Glutamatergic neuron (in vitro differentiated cells): ENCODE measurements at regions not wholly inside any gene's neighbourhood (a gene's known extent, or its start where the extent isn't known, plus 50 kb on each side); places are given as distances from the start of the nearest gene placed in this dataset.

Experiments used
- DNase-seq: peaks from one replicate; pipeline ENCODE4 v3.0.0; 2022
- H3K27ac Mint-ChIP-seq: one replicate; pipeline ENCODE4 v1.8.0; 2020; ENCODE audit warnings: mild to moderate bottlenecking, mixed read lengths, inconsistent platforms; ENCODE audit not compliant: unreplicated experiment
- H3K27me3 Mint-ChIP-seq: one replicate; pipeline ENCODE4 v1.8.0; 2020; ENCODE audit warnings: mild to moderate bottlenecking, moderate library complexity, mixed read lengths, inconsistent platforms; ENCODE audit not compliant: unreplicated experiment
- H3K36me3 Mint-ChIP-seq: one replicate; pipeline ENCODE4 v1.8.0; 2020; ENCODE audit warnings: mild to moderate bottlenecking, mixed read lengths, inconsistent platforms; ENCODE audit not compliant: unreplicated experiment
- H3K4me1 Mint-ChIP-seq: one replicate; pipeline ENCODE4 v1.8.0; 2020; ENCODE audit warnings: mild to moderate bottlenecking, low read depth, mixed read lengths, inconsistent platforms; ENCODE audit not compliant: unreplicated experiment
- H3K4me3 Mint-ChIP-seq: one replicate; pipeline ENCODE4 v1.8.0; 2020; ENCODE audit warnings: mild to moderate bottlenecking, mixed read lengths, inconsistent platforms; ENCODE audit not compliant: unreplicated experiment
- H3K9me3 Mint-ChIP-seq: one replicate; pipeline ENCODE4 v1.8.0; 2020; ENCODE audit warnings: mild to moderate bottlenecking, moderate library complexity, mixed read lengths, inconsistent platforms; ENCODE audit not compliant: unreplicated experiment
- TF ChIP-seq, protein P1 (sequence below): fragments of 200-600 bp; sonication (generic); IDR thresholded peaks from one replicate; pipeline ENCODE4 v1.5.0; 2021; ENCODE audit not compliant: partially characterized antibody, unreplicated experiment

DNA sequence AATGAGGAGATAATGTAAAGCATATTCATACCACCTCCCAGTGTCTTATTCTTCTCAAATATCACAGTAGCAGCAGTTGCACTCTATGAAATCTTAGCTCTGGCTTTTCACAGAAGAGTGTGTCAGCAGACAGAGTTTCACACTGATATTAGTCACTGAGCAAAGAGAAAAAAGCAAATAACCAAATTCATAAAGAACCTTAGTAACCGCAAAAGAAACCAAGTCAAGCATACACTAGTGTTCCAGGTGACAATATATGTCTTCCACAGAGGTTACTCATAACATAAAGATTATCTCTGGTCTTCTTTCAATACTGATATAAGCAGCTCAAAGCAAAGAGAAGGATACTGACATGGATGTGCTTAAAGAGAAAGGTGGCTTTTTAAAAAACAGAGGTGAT, 181.7 kb upstream of the EDNRA start:
- H3K9me3 Mint-ChIP-seq, result no peaks in the 10 kb centered on the region
- DNase-seq, result no peak
- no peaks in the 10 kb centered on the region for H3K36me3 Mint-ChIP-seq
- no peaks in the 10 kb centered on the region for H3K27me3 Mint-ChIP-seq
- no peak overlapping the region for H3K4me3 Mint-ChIP-seq
- TF ChIP-seq, protein P1, sequence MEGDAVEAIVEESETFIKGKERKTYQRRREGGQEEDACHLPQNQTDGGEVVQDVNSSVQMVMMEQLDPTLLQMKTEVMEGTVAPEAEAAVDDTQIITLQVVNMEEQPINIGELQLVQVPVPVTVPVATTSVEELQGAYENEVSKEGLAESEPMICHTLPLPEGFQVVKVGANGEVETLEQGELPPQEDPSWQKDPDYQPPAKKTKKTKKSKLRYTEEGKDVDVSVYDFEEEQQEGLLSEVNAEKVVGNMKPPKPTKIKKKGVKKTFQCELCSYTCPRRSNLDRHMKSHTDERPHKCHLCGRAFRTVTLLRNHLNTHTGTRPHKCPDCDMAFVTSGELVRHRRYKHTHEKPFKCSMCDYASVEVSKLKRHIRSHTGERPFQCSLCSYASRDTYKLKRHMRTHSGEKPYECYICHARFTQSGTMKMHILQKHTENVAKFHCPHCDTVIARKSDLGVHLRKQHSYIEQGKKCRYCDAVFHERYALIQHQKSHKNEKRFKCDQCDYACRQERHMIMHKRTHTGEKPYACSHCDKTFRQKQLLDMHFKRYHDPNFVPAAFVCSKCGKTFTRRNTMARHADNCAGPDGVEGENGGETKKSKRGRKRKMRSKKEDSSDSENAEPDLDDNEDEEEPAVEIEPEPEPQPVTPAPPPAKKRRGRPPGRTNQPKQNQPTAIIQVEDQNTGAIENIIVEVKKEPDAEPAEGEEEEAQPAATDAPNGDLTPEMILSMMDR, result no peak
- no peak overlapping the region for H3K27ac Mint-ChIP-seq
- H3K4me1 Mint-ChIP-seq, result no peaks in the 10 kb centered on the region

DNA sequence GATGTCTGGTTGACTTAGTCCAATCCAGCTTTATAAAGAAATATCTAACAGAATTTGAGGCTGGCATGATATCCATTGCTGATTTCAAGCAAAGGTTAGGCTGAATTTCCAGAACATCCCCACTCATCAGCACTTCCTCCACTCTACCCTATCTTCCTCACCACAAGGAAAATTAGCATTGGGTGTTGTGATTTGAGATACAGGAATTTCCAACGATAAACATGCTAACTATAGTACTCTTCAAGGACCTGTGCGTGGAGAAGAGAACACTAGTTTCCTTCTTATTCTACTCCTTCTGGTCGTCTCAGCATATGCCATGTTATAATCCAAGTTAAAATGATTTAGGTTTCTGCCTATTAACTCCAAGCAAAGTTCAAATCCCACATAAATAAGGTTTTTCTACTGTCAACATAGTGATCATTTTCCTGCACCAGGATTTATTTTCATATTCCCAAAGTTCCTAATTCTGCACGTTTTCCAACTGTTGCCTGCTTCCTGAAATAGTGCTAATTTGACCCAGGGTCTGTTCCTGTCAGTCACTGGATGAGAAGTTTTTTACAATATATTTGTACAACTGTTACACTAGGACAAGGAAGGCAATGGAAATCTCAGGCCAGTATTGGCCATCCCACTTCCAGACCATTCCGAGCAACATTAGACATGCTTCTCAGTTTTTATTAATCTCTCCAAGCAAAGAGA, 177.6 kb upstream of the EDNRA start:
- no peak overlapping the region for H3K27ac Mint-ChIP-seq
- no peaks in the 10 kb centered on the region for H3K4me1 Mint-ChIP-seq
- no peaks in the 10 kb centered on the region for H3K36me3 Mint-ChIP-seq
- TF ChIP-seq, protein P1, result no peak
- no peak for DNase-seq
- no peaks in the 10 kb centered on the region for H3K27me3 Mint-ChIP-seq
- peaks cover 1% of the 10 kb centered on the region for H3K9me3 Mint-ChIP-seq
- no peak overlapping the region for H3K4me3 Mint-ChIP-seq

DNA sequence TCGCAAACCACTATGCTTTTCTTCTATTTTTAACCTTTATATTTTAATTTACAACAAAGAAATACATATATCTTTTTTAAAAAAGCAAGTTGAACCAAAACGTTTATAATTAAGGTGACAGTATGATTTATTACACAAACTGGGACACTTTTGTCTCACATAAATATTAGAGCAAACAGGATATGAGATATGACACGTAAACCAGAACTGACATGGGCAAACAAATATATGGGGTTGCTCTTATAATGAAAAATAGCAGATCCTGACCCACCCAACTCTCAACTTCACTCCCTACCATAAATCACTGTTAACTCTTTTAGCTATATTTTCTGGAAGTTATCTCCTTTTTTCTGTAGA, 177.0 kb upstream of the EDNRA start:
- TF ChIP-seq, protein P1, result no peak
- DNase-seq, result no peak
- Mint-ChIP-seq H3K4me1 (no peaks in the 10 kb centered on the region), H3K27ac (no peak overlapping the region), H3K4me3 (no peak overlapping the region), H3K27me3 (no peaks in the 10 kb centered on the region), H3K9me3 (peaks cover 1% of the 10 kb centered on the region), H3K36me3 (no peaks in the 10 kb centered on the region)

DNA sequence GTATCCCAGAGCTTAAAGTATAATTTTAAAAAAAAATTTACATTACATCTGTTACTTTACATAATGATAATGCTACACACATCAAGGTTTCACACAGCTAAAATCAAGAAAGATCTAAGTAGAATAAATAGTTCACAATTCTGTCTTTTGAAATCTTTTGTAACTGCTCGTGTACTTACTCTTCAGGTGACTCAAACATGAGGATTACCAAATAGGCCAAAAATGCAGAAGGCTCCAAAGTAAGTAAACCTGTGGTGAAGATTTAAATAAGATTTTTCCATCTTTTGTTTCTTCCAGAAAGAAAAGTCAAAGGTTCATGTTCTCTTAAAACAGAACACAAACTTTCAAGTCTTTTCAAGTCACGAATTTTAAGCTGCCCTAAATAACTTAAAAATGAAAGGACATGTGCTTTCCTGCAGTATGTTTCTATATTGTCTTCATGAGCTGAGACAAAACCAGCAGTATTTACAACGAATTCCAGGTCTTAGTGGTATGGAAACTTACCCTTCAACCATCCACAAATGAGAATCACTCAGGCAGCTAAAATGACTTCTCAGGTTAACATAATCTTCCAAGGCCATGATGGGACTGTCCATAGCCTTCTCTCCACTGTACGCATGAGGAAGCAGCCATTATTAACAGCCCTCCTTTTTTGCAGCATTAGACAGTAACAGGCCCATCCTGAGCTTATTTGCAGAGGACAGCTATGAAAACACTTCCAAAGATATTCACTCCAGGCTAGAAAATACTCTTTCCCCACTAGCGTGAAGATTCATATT, 172.8 kb upstream of the EDNRA start:
- TF ChIP-seq, protein P1, result no peak
- no peaks in the 10 kb centered on the region for H3K4me1 Mint-ChIP-seq
- no peak overlapping the region for H3K4me3 Mint-ChIP-seq
- H3K27ac Mint-ChIP-seq, result no peak overlapping the region
- peaks cover 1% of the 10 kb centered on the region for H3K9me3 Mint-ChIP-seq
- no peak for DNase-seq
- H3K27me3 Mint-ChIP-seq, result no peaks in the 10 kb centered on the region
- H3K36me3 Mint-ChIP-seq, result no peaks in the 10 kb centered on the region

DNA sequence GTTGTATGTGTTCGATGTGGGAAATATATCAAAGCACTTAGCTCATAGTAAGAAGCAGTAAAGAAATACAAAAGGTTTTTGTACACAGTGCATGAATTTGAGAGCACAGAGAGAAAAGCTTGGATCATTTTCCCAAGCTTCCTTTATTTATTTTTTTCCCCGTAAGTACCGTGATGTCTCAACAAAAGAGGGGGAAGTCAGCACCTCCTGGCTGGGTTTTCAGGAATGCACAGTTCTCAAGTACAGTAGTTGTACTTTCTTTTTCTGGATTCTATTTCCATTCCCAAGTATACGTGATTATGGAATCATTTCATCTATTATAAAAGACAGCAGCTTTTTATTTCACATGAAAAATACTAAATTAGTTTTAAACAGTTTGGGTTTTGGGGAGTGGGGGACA, 171.5 kb upstream of the EDNRA start:
- TF ChIP-seq, protein P1, result no peak
- H3K27ac Mint-ChIP-seq, result no peak overlapping the region
- H3K9me3 Mint-ChIP-seq, result peaks cover 1% of the 10 kb centered on the region
- H3K4me3 Mint-ChIP-seq, result no peak overlapping the region
- no peaks in the 10 kb centered on the region for H3K27me3 Mint-ChIP-seq
- H3K4me1 Mint-ChIP-seq, result no peaks in the 10 kb centered on the region
- H3K36me3 Mint-ChIP-seq, result no peaks in the 10 kb centered on the region
- DNase-seq, result no peak
